Skeletal muscle cell (primary cell): ENCODE measurements at regions not wholly inside any gene's neighbourhood (a gene's known extent, or its start where the extent isn't known, plus 50 kb on each side); places are given as distances from the start of the nearest gene placed in this dataset.

Source experiments
- DNase-seq: peaks from one replicate; pipeline ENCODE4 v3.0.0-alpha.2; 2010; ENCODE audit warnings: low read depth
- H3K4me3 ChIP-seq: 2 replicates; pipeline ENCODE4 v1.5.1; 2011; ENCODE audit warnings: low read depth, mild to moderate bottlenecking, control low read depth, low read length, moderate library complexity

GRCh38 chr1:36536727-36537126 is 54.0 kb upstream of the CSF3R start:
- DNase-seq = no peak
- H3K4me3 ChIP-seq = no peak overlapping the region

DNA sequence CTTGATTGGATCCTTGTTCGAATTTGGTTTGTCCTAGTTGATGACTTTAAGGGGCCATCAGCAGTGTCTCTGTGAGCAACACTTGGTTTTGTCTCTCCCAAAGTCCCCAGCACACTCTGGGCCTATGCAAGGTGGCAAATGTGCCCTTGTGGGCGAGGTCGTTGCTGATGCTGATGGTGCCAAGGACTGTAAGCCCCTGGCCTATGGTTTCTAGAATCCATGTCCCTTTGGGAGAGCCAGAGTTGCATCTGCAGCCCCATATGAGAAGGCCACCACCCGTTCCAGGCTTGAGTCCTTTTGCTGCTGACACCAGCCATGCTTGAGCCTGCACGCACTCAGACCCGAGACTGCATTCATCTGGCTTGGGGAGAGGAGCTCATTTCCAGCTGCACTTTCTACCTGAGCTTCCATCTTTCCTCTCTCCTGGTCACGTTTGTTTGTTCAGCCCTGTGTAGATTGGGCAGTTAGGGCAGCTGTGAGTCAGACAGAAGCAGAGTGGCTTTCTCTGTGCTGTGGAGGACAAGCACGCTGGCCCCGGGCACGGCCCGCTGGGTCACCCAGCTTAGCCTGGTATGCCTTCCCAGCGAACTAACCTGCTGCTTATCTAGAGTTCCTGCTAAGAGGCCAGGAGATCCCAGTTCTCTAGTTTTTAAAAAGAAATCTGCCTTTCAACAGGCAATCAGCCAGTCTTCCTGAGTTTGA is 52.1 kb upstream of the CSF3R start:
- no peak overlapping the region for H3K4me3 ChIP-seq
- no peak for DNase-seq

DNA sequence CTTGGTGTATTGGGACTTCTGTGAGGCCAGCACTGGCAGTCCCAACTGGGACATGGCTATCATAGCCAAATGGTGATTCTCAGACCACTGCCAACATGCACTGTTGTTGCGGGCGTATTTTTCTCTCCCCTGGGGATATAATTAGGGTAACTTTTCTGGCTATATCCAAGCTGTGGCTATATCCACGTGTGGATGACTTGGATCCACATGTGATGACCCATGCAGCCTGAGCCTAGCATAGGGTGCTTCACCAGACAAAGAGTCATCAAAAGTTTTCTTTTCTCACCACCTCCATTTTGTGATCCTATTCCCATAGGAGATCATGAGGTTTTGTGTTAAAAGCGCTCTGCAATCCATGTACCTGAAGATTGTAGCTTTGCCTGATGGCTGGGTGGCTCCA is 51.2 kb upstream of the CSF3R start:
- no peak overlapping the region for H3K4me3 ChIP-seq
- DNase-seq = no peak

DNA sequence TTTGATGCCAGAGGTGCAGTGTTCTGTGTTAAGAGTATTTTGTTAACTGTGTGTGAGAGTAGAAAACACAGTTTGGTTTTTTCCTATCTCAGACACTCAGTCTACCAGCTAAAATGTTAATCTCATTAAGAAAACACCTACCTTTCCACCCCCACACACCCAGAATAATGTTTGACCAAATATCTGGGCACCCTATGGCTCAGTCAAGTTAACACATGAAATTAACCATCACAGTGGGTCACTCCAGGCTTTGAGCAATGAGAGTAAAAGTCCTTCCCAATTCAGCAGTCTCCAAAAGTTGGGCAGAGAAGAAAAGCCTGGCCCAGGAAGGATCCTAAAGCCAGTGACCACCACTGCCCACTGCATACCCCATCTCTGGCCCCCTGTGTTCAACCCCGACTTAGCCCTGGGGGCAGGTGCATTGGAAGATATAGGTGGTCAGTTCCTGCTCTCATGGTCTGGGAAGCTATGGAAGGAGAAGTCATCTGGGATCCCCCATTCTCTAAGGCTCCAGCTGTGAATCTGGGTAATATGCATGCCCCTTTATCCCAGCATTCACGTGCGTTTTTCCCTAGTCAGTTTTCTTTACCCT is 50.2 kb upstream of the CSF3R start:
- DNase-seq = no peak

More for the DNA sequence above, 50.2 kb upstream of the CSF3R start:
- H3K4me3 ChIP-seq = no peak overlapping the region
